ENCODE measurements at regions not wholly inside any gene's neighbourhood (a gene's known extent, or its start where the extent isn't known, plus 50 kb on each side); places are given as distances from the start of the nearest gene placed in this dataset.

GRCh38 chr1:30280572-30280971, 442.8 kb downstream of the MATN1 start:
- TF ChIP-seq RCOR1 (IDR thresholded peaks at IDR 0.05; ENCODE audit: low read depth, low read length) (no peak), MAX (IDR thresholded peaks at IDR 0.05) (no peak), JUN (IDR thresholded peaks at IDR 0.05) (no peak), CTCF (IDR thresholded peaks at IDR 0.05) (no peak), E2F6 (IDR thresholded peaks at IDR 0.05; ENCODE audit: borderline replicate concordance, low read depth) (no peak)
